Common myeloid progenitor, CD34-positive (primary cell): ENCODE measurements at regions not wholly inside any gene's neighbourhood (a gene's known extent, or its start where the extent isn't known, plus 50 kb on each side); places are given as distances from the start of the nearest gene placed in this dataset.
"Not testable (repeated sequence)": the region's sequence is repeated elsewhere in the genome, so short reads cannot be mapped to it uniquely, and the experiment has no call there.

Experiments
- CTCF ChIA-PET: fragments of 350-600 bp; sonication (Branson Sonifier 250); formaldehyde crosslinking; loops from one replicate; lab custom pipeline; 2021; ENCODE audit warnings: antibody characterized with exemption; lab: Charles Lee
- POLR2A ChIA-PET: fragments of 350-600 bp; sonication (Branson Sonifier 250); formaldehyde crosslinking; loops from one replicate; lab custom pipeline; 2021; ENCODE audit warnings: antibody characterized with exemption; lab: Charles Lee
- DNase-seq, 3 donors: peaks; one replicate each; pipeline versions ENCODE4 v3.0.0 to v3.0.0-alpha.2; 2013
- H3K27ac ChIP-seq, 2 experiments: 1 replicate in 1 of 2; 2 replicates in 1 of 2; pipeline ENCODE4 v1.7.0; 2013; ENCODE audit warnings: inconsistent platforms in 2 of 2, low read length in 2 of 2, mild to moderate bottlenecking in 2 of 2, low read depth in 1 of 2, moderate library complexity in 1 of 2; ENCODE audit not compliant: severe bottlenecking in 2 of 2, insufficient read depth in 1 of 2, poor library complexity in 1 of 2
- H3K27me3 ChIP-seq, 5 experiments: replicated peaks in 2 of 5; 1 replicate in 3 of 5; 2 replicates in 2 of 5; pipeline versions ENCODE4 v1.6.1 to v1.7.0; 2013; ENCODE audit warnings: low read length in 4 of 5, mild to moderate bottlenecking in 2 of 5, moderate library complexity in 2 of 5, inconsistent platforms in 1 of 5; ENCODE audit not compliant: insufficient read depth in 5 of 5, control insufficient read depth in 4 of 5
- H3K36me3 ChIP-seq, 4 experiments: 1 replicate in 2 of 4; 2 replicates in 2 of 4; pipeline versions ENCODE4 v1.6.1 to v1.7.0; 2013; ENCODE audit warnings: low read length in 3 of 4, control low read depth in 1 of 4, mild to moderate bottlenecking in 1 of 4; ENCODE audit not compliant: control insufficient read depth in 4 of 4, insufficient read depth in 4 of 4
- H3K4me1 ChIP-seq, 4 experiments: 1 replicate in 3 of 4; 2 replicates in 1 of 4; pipeline versions ENCODE4 v1.6.1 to v1.7.1; 2013; ENCODE audit warnings: low read length in 3 of 4, mild to moderate bottlenecking in 3 of 4, control low read depth in 1 of 4, inconsistent platforms in 1 of 4, moderate library complexity in 1 of 4; ENCODE audit not compliant: control insufficient read depth in 4 of 4, insufficient read depth in 4 of 4; ENCODE audit errors: control extremely low read depth in 1 of 4
- H3K4me3 ChIP-seq, 7 experiments: 1 replicate in 4 of 7; 2 replicates in 3 of 7; pipeline versions ENCODE4 v1.5.1 to v1.7.0; 2013; ENCODE audit warnings: mild to moderate bottlenecking in 7 of 7, low read length in 6 of 7, moderate library complexity in 6 of 7, inconsistent platforms in 2 of 7, low read depth in 2 of 7, control low read depth in 1 of 7; ENCODE audit not compliant: insufficient read depth in 4 of 7, control insufficient read depth in 1 of 7; ENCODE audit errors: extremely low read depth in 1 of 7
- H3K9me3 ChIP-seq, 5 experiments: 1 replicate in 4 of 5; 2 replicates in 1 of 5; pipeline versions ENCODE4 v1.6.1 to v1.7.1; 2013; ENCODE audit warnings: low read length in 4 of 5, mild to moderate bottlenecking in 2 of 5, inconsistent platforms in 1 of 5, low read depth in 1 of 5, moderate library complexity in 1 of 5; ENCODE audit not compliant: control insufficient read depth in 4 of 5, insufficient read depth in 2 of 5; ENCODE audit errors: control extremely low read depth in 1 of 5
- WGBS: methylation state at CpG from one replicate; pipeline ENCODE4 v1.1.5; 2013; ENCODE audit not compliant: insufficient coverage; 5-methylcytosine and 5-hydroxymethylcytosine counted together

- DNase-seq, H3K4me1 ChIP-seq, H3K36me3 ChIP-seq, H3K4me3 ChIP-seq, H3K9me3 ChIP-seq, H3K27me3 ChIP-seq, POLR2A ChIA-PET, H3K27ac ChIP-seq, CTCF ChIA-PET: not testable (repeated sequence)
- WGBS = no CpG with 5 or more reads among the region's 6 CpGs
Observed at GRCh38 chrX:3911012-3911411, 197.6 kb upstream of the PRKX start.

- WGBS = no CpG with 5 or more reads among the region's 5 CpGs
- H3K9me3 ChIP-seq, CTCF ChIA-PET, DNase-seq, H3K4me3 ChIP-seq, POLR2A ChIA-PET, H3K27me3 ChIP-seq, H3K4me1 ChIP-seq, H3K36me3 ChIP-seq, H3K27ac ChIP-seq: not testable (repeated sequence)
Observed at GRCh38 chrX:3910611-3911010, 197.2 kb upstream of the PRKX start.

GRCh38 chrX:3905522-3906258, 192.2 kb upstream of the PRKX start:
- CTCF ChIA-PET, H3K4me1 ChIP-seq, DNase-seq, H3K36me3 ChIP-seq, POLR2A ChIA-PET, H3K4me3 ChIP-seq, H3K27me3 ChIP-seq, H3K9me3 ChIP-seq, H3K27ac ChIP-seq: not testable (repeated sequence)
- no CpG with 5 or more reads among the region's 19 CpGs for WGBS

- WGBS = no CpG with 5 or more reads among the region's 11 CpGs
- H3K4me3 ChIP-seq, H3K4me1 ChIP-seq, DNase-seq, H3K9me3 ChIP-seq, POLR2A ChIA-PET, H3K36me3 ChIP-seq, H3K27ac ChIP-seq, CTCF ChIA-PET, H3K27me3 ChIP-seq: not testable (repeated sequence)
Observed at GRCh38 chrX:3902222-3902621, 188.8 kb upstream of the PRKX start.

- H3K9me3 ChIP-seq, H3K4me3 ChIP-seq, H3K36me3 ChIP-seq, DNase-seq, H3K4me1 ChIP-seq, H3K27me3 ChIP-seq, CTCF ChIA-PET, POLR2A ChIA-PET, H3K27ac ChIP-seq: not testable (repeated sequence)
- WGBS = no CpG with 5 or more reads among the region's 4 CpGs
Observed at GRCh38 chrX:3896755-3897154, 183.3 kb upstream of the PRKX start.

GRCh38 chrX:3882553-3882920, 169.1 kb upstream of the PRKX start:
- H3K27ac ChIP-seq, DNase-seq, H3K9me3 ChIP-seq, CTCF ChIA-PET, POLR2A ChIA-PET, H3K4me1 ChIP-seq, H3K27me3 ChIP-seq, H3K4me3 ChIP-seq, H3K36me3 ChIP-seq: not testable (repeated sequence)
- no CpG with 5 or more reads among the region's 5 CpGs for WGBS

GRCh38 chrX:3881898-3882552, 168.6 kb upstream of the PRKX start:
- H3K27ac ChIP-seq, H3K4me1 ChIP-seq, H3K4me3 ChIP-seq, H3K27me3 ChIP-seq, POLR2A ChIA-PET, DNase-seq, H3K9me3 ChIP-seq, H3K36me3 ChIP-seq, CTCF ChIA-PET: not testable (repeated sequence)
- no CpG with 5 or more reads among the region's 91 CpGs for whole genome bisulfite sequencing
